HepG2 (cell line): ENCODE measurements at regions not wholly inside any gene's neighbourhood (a gene's known extent, or its start where the extent isn't known, plus 50 kb on each side); places are given as distances from the start of the nearest gene placed in this dataset.

Experiments used
- AHR ChIP-seq: IDR thresholded peaks from 2 replicates; pipeline ENCODE4 v1.6.1; 2018; ENCODE audit warnings: missing genetic modification reagents, missing compliant biosample characterization
- BORCS8-MEF2B ChIP-seq: sonication (generic); formaldehyde crosslinking; IDR thresholded peaks from 2 replicates; pipeline ENCODE4 v1.8.0; 2022; ENCODE audit warnings: mild to moderate bottlenecking, missing genetic modification reagents
- GTF3A ChIP-seq: sonication (generic); formaldehyde crosslinking; conservative IDR thresholded peaks from 2 replicates; pipeline ENCODE4 v1.4.0; 2020; ENCODE audit warnings: mild to moderate bottlenecking, missing genetic modification reagents
- RAD21 ChIP-seq: fragments of 450-650 bp; formaldehyde crosslinking; IDR thresholded peaks from 2 replicates; pipeline ENCODE4 v1.5.0; 2020; ENCODE audit warnings: mild to moderate bottlenecking
- ZBTB42 ChIP-seq: sonication (generic); formaldehyde crosslinking; IDR thresholded peaks from 2 replicates; pipeline ENCODE4 v1.5.0; 2020; ENCODE audit warnings: mild to moderate bottlenecking, missing genetic modification reagents
- ZNF333 ChIP-seq: sonication (generic); formaldehyde crosslinking; IDR thresholded peaks from 2 replicates; pipeline ENCODE4 v1.4.0; 2020; ENCODE audit warnings: mild to moderate bottlenecking, missing genetic modification reagents, borderline replicate concordance
- ZNF460 ChIP-seq: sonication (generic); formaldehyde crosslinking; IDR thresholded peaks from 2 replicates; pipeline ENCODE4 v1.5.1; 2020; ENCODE audit warnings: missing genetic modification reagents, mild to moderate bottlenecking, borderline replicate concordance
- ZNF558 ChIP-seq: sonication (generic); formaldehyde crosslinking; IDR thresholded peaks from 2 replicates; pipeline ENCODE4 v1.9.0; 2022; ENCODE audit warnings: mild to moderate bottlenecking, missing genetic modification reagents, borderline replicate concordance
- TF ChIP-seq, protein P1 (sequence below): sonication (generic); formaldehyde crosslinking; IDR thresholded peaks from 2 replicates; pipeline ENCODE4 v1.8.0; 2022; ENCODE audit warnings: missing genetic modification reagents, mild to moderate bottlenecking, inconsistent platforms, borderline replicate concordance
- TF ChIP-seq, protein P2 (sequence below): sonication (generic); formaldehyde crosslinking; IDR thresholded peaks from 2 replicates; pipeline ENCODE4 v1.4.0; 2020; ENCODE audit warnings: missing genetic modification reagents, low read depth, mild to moderate bottlenecking, borderline replicate concordance
- TF ChIP-seq, protein P3 (sequence below): sonication (generic); formaldehyde crosslinking; IDR thresholded peaks from 2 replicates; pipeline ENCODE4 v1.8.1; 2023; ENCODE audit warnings: missing genetic modification reagents, mild to moderate bottlenecking, borderline replicate concordance
- TF ChIP-seq, protein P4 (sequence below): IDR thresholded peaks from 2 replicates; pipeline ENCODE4 v1.6.1; 2016
- TF ChIP-seq, protein P5 (sequence below): sonication (generic); formaldehyde crosslinking; IDR thresholded peaks from 2 replicates; pipeline ENCODE4 v1.4.0; 2020; ENCODE audit warnings: missing genetic modification reagents
- TF ChIP-seq, protein P6 (sequence below): sonication (generic); formaldehyde crosslinking; conservative IDR thresholded peaks from 2 replicates; pipeline ENCODE4 v1.8.0; 2022; ENCODE audit warnings: missing genetic modification reagents

GRCh38 chr16:14364386-14365199, 265.5 kb downstream of the PARN start (continued):
- TF ChIP-seq, protein P1, sequence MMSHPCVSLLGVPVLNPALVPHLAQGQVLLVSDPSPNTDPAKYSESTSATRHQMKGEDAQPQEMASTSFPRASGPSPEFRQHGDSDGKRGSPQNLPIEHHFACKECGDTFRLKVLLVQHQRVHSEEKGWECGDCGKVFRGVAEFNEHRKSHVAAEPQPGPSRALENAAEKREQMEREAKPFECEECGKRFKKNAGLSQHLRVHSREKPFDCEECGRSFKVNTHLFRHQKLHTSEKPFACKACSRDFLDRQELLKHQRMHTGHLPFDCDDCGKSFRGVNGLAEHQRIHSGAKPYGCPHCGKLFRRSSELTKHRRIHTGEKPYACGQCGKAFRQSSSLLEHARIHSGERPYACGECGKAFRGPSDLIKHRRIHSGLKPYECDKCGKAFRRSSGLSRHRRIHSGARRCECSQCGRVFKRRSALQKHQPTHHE (CRISPR knock-in tag): no peak; the same call in 1 of the 2 replicates
- TF ChIP-seq AHR (CRISPR knock-in tag): peak; percentile 99
- TF ChIP-seq ZNF558 (CRISPR knock-in tag): peak; percentile 55; the same call in 1 of the 2 replicates
- TF ChIP-seq, protein P2, sequence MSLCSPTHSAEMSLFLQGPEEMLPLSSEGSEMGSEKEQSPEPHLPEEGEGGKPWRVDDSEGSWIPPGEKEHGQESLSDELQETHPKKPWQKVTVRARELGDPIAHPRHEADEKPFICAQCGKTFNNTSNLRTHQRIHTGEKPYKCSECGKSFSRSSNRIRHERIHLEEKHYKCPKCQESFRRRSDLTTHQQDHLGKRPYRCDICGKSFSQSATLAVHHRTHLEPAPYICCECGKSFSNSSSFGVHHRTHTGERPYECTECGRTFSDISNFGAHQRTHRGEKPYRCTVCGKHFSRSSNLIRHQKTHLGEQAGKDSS (CRISPR knock-in tag): peak; percentile 98
- TF ChIP-seq, protein P3, sequence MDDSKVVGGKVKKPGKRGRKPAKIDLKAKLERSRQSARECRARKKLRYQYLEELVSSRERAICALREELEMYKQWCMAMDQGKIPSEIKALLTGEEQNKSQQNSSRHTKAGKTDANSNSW (CRISPR knock-in tag): peak; percentile 44; the same call in 1 of the 2 replicates
- TF ChIP-seq ZNF333 (CRISPR knock-in tag): 0 out of 2 replicates have a peak, but pooled peaks have one; percentile 54
- peak; percentile 72; the same call in 1 of the 2 replicates for TF ChIP-seq BORCS8-MEF2B (CRISPR knock-in tag)
- TF ChIP-seq, protein P4, sequence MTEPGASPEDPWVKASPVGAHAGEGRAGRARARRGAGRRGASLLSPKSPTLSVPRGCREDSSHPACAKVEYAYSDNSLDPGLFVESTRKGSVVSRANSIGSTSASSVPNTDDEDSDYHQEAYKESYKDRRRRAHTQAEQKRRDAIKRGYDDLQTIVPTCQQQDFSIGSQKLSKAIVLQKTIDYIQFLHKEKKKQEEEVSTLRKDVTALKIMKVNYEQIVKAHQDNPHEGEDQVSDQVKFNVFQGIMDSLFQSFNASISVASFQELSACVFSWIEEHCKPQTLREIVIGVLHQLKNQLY (CRISPR knock-in tag): peak; percentile 99
- peak; percentile 57; the same call in 1 of the 2 replicates for TF ChIP-seq ZNF460 (CRISPR knock-in tag)
- TF ChIP-seq, protein P5, sequence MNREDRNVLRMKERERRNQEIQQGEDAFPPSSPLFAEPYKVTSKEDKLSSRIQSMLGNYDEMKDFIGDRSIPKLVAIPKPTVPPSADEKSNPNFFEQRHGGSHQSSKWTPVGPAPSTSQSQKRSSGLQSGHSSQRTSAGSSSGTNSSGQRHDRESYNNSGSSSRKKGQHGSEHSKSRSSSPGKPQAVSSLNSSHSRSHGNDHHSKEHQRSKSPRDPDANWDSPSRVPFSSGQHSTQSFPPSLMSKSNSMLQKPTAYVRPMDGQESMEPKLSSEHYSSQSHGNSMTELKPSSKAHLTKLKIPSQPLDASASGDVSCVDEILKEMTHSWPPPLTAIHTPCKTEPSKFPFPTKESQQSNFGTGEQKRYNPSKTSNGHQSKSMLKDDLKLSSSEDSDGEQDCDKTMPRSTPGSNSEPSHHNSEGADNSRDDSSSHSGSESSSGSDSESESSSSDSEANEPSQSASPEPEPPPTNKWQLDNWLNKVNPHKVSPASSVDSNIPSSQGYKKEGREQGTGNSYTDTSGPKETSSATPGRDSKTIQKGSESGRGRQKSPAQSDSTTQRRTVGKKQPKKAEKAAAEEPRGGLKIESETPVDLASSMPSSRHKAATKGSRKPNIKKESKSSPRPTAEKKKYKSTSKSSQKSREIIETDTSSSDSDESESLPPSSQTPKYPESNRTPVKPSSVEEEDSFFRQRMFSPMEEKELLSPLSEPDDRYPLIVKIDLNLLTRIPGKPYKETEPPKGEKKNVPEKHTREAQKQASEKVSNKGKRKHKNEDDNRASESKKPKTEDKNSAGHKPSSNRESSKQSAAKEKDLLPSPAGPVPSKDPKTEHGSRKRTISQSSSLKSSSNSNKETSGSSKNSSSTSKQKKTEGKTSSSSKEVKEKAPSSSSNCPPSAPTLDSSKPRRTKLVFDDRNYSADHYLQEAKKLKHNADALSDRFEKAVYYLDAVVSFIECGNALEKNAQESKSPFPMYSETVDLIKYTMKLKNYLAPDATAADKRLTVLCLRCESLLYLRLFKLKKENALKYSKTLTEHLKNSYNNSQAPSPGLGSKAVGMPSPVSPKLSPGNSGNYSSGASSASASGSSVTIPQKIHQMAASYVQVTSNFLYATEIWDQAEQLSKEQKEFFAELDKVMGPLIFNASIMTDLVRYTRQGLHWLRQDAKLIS: peak; percentile 38; the same call in 1 of the 2 replicates
- peak; percentile 95 for TF ChIP-seq GTF3A
- TF ChIP-seq, protein P6, sequence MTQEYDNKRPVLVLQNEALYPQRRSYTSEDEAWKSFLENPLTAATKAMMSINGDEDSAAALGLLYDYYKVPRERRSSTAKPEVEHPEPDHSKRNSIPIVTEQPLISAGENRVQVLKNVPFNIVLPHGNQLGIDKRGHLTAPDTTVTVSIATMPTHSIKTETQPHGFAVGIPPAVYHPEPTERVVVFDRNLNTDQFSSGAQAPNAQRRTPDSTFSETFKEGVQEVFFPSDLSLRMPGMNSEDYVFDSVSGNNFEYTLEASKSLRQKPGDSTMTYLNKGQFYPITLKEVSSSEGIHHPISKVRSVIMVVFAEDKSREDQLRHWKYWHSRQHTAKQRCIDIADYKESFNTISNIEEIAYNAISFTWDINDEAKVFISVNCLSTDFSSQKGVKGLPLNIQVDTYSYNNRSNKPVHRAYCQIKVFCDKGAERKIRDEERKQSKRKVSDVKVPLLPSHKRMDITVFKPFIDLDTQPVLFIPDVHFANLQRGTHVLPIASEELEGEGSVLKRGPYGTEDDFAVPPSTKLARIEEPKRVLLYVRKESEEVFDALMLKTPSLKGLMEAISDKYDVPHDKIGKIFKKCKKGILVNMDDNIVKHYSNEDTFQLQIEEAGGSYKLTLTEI: no peak
- peak; percentile 94 for TF ChIP-seq ZBTB42 (CRISPR knock-in tag)
- TF ChIP-seq RAD21: peak; percentile 46
